ENCODE measurements at regions not wholly inside any gene's neighbourhood (a gene's known extent, or its start where the extent isn't known, plus 50 kb on each side); places are given as distances from the start of the nearest gene placed in this dataset.
"Not testable (repeated sequence)": the region's sequence is repeated elsewhere in the genome, so short reads cannot be mapped to it uniquely, and the experiment has no call there.

- DNase-seq (ENCODE audit: low read depth in 2 of 2), result peak in 1 of 2 donors; percentile 26
Observed at GRCh38 chr22:42217752-42218280, 52.6 kb downstream of the TCF20 start.

DNA sequence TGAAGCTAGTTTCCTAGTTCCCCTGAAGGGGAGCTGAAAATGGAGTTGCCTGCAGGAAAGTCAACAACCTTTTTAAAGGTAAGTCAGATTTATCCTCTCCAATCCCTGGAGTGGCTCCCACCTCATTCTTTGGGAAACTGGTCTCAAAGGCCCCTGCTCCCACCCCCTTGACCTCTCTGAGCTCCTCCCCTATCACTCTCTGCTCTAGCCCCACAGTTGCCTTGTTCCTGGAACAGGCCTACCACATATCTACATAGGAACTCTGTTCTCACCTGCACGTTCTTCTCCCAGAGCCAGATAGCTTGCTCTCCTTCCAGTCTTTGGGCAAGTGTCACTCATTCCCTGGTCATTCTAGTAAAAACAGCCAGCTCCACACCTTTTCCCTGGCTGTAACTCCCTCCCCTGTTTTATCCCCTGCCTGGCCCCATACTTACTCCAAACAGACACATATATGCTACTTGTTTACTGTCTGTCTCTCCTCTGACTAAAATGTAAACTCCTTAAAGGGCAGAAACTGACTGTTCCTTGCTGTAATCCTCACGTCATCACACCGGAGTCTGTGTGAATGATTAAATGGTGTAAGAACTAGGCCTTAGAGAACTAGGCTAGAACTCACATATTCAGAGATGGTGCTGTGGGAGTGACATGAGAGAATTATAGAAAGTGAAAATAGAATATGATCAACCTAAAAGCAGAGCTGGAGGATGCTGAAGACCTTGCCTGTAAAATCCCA, 53.3 kb downstream of the TCF20 start:
- no peak for DNase-seq (ENCODE audit: low read depth in 2 of 2)

DNA sequence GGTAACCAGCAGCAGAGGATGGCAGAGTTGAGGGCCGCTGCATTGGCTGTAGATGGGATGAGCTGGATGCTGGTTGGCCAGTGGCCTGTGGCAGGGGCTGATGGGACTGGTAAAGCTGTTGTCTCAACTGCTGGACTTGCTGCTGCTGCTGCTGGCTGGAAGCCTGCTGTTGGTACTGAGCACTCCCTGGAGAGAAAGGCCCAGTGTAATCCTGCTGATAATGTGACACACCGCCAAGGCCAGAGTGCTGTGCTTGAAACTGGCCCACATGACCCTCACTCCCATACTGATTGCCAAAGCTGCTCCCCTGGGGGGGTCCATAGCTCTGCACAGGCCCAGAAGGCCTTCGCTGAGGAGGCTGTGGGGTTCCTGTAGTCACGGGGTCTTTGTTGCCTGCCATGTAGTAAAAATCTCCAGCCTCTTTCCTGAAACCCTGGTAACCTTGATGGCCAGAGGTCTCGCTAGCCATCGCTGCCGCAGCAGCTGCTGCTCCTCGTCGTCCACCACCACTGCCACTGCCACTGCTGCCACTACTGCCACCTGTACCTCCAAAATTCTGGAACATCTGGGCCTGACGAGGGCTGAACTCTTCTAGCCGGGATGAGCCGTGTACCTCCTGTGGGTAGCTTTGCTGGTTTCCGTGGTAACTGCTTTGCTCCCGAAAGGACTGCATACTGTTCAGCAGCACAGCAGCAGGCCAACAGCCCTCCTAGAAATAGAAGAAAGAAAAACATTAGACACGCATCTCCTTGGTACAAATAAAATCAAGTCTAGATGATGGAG, 55.6 kb downstream of the TCF20 start:
- no peak for DNase-seq (ENCODE audit: low read depth in 2 of 2)

GRCh38 chr22:42208362-42208761, 62.1 kb downstream of the TCF20 start:
- DNase-seq (ENCODE audit: low read depth in 2 of 2), result no peak

- DNase-seq (ENCODE audit: low read depth in 2 of 2), result no peak
Observed at GRCh38 chr22:42207918-42208317, 62.5 kb downstream of the TCF20 start.

- DNase-seq (ENCODE audit: low read depth in 2 of 2), result no peak
Observed at GRCh38 chr22:42203609-42204008, 66.8 kb downstream of the TCF20 start.

- DNase-seq (ENCODE audit: low read depth in 2 of 2), result peak in 1 of 2 donors; percentile 7
Observed at GRCh38 chr22:42202669-42203068, 67.8 kb downstream of the TCF20 start.

- DNase-seq (ENCODE audit: low read depth in 2 of 2), result peak in 1 of 2 donors; percentile 34
Observed at GRCh38 chr22:42202048-42202447, 68.4 kb downstream of the TCF20 start.

DNA sequence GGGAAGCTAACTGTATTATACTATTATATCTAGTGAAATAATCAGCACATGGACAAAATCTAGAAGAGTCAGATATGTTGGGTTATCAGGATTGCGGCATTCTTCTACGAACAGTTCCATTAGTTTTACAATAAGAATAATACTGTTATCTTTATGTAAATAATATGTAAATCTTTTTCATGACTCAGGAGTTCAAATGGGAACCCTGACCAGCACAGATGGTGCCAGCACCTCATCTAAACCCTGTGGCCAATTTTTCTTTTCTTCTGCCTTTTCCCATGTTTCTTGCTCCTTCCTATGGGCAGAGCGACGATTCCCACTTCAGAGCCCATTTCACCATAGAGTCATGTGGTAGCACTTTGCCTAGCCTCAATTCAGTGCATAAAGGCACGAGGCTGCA, 68.4 kb upstream of the CYP2D6 start:
- no peak for DNase-seq (ENCODE audit: low read depth in 2 of 2)

DNA sequence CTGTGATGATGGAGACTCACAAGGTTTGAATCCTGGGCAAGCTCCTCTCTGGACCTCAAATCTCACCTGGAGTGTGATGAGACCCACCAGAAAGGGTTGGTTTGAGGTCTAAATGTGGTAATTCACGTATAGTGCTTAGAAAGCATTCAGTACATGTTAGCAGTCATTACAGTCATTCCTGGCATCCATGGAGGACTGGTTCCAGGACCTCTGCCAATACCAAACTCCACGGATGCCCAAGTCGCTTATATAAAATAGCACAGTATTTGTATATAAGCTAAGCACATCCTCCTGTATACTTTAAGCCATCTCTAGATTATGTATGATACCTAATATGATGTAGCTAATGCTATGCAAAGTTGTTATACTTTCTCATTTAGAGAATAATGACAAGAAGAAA, 67.6 kb upstream of the CYP2D6 start:
- no peak for DNase-seq (ENCODE audit: low read depth in 2 of 2)

- DNase-seq (ENCODE audit: low read depth in 2 of 2), result no peak
Observed at GRCh38 chr22:42196454-42196853, 65.8 kb upstream of the CYP2D6 start.

DNA sequence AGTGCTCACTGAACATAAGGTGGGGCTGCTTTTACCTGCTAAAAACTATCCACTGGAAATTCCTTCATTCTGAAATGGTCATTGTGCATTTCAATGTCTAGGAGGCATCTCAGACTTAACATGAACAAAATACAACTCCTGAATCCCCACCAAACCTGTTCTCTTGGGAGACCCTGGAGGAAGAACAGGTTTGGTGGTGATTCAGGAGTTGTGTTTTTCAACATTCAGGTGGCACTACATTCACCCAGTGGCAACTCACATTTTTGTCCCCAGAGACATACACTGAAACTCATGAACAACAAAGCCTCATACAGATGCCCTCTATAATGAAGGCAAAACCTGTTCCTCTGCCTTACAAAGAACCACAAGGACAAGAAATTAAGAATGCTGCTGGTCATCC, 64.3 kb upstream of the CYP2D6 start:
- no peak for DNase-seq (ENCODE audit: low read depth in 2 of 2)

- no peak for DNase-seq (ENCODE audit: low read depth in 2 of 2)
Observed at GRCh38 chr22:42194104-42194851, 63.7 kb upstream of the CYP2D6 start.

GRCh38 chr22:42192547-42192946, 61.9 kb upstream of the CYP2D6 start:
- peak in 1 of 2 donors; percentile 17 for DNase-seq (ENCODE audit: low read depth in 2 of 2)

GRCh38 chr22:42190274-42190673, 59.7 kb upstream of the CYP2D6 start:
- DNase-seq (ENCODE audit: low read depth in 2 of 2), result no peak

DNA sequence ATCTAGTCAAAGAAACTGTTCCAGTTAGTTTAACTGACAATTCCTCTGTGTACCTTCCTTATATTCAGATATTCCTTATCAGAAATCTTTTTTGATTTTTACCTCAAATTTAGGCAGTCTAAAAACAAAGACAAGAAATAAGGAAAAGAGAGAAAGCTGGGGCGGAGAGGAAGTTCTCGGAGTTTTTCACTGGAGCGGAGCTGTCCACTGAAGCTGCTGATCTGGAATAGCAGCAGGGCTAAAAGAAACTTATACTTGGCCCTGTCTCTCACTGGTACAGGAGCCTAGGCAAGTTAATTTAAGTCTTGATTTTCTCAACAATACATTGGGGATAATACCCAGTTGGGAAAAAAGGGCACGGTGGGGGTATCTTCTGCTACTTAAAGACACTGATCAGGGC, 59.2 kb upstream of the CYP2D6 start:
- DNase-seq (ENCODE audit: low read depth in 2 of 2), result no peak

- peak in 1 of 2 donors; percentile 23 for DNase-seq (ENCODE audit: low read depth in 2 of 2)
Observed at GRCh38 chr22:42188808-42189447, 58.3 kb upstream of the CYP2D6 start.

GRCh38 chr22:42187646-42188045, 57.0 kb upstream of the CYP2D6 start:
- DNase-seq (ENCODE audit: low read depth in 2 of 2), result no peak

- no peak for DNase-seq (ENCODE audit: low read depth in 2 of 2)
Observed at GRCh38 chr22:42185915-42186439, 55.4 kb upstream of the CYP2D6 start.

- no peak for DNase-seq (ENCODE audit: low read depth in 2 of 2)
Observed at GRCh38 chr22:42184852-42185251, 54.2 kb upstream of the CYP2D6 start.

DNA sequence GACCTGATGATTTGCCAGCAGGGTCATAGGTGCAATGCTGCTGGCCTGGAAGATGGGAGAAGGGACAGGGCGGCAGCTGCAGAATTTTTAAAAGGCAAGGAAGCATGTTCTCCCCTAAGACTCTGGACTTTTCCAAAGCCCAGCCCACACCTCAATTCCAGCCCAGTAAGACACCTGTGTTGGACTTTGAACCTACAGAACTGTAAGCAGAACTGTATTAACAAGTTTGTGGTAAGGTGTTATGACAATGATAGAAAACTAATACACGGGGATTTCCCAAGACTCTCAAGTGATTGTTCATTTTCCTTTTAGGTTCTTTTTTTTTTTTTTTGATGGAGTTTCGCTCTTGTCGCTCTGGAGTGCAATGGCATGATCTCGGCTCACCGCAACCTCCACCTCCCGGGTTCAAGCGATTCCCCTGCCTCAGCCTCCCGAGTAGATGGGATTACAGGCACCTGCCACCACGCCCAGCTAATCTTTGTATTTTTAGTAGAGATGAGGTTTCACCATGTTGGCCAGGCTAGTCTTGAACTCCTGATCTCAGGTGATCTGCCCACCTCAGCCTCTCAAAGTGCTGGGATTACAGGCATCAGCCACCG, 53.0 kb upstream of the CYP2D6 start:
- DNase-seq (ENCODE audit: low read depth in 2 of 2), result not testable (repeated sequence)
